ENCODE measurements at regions not wholly inside any gene's neighbourhood (a gene's known extent, or its start where the extent isn't known, plus 50 kb on each side); places are given as distances from the start of the nearest gene placed in this dataset.
"Not testable (repeated sequence)": the region's sequence is repeated elsewhere in the genome, so short reads cannot be mapped to it uniquely, and the experiment has no call there.

- no peak for DNase-seq
These were observed 243.6 kb downstream of the TFAP2B start for GRCh38 chr6:51062166-51062722.

GRCh38 chr6:51077821-51078518 is 259.3 kb downstream of the TFAP2B start:
- DNase-seq, result no peak

GRCh38 chr6:51090343-51090742 is 271.7 kb downstream of the TFAP2B start:
- no peak for DNase-seq

- DNase-seq, result no peak
These were observed 275.2 kb downstream of the TFAP2B start for GRCh38 chr6:51093871-51094270.

GRCh38 chr6:51094271-51094670 is 275.6 kb downstream of the TFAP2B start:
- DNase-seq, result no peak

GRCh38 chr6:51098246-51098645 is 279.6 kb downstream of the TFAP2B start:
- DNase-seq, result no peak

- DNase-seq, result no peak
These were observed 280.1 kb downstream of the TFAP2B start for GRCh38 chr6:51098791-51099190.

DNA sequence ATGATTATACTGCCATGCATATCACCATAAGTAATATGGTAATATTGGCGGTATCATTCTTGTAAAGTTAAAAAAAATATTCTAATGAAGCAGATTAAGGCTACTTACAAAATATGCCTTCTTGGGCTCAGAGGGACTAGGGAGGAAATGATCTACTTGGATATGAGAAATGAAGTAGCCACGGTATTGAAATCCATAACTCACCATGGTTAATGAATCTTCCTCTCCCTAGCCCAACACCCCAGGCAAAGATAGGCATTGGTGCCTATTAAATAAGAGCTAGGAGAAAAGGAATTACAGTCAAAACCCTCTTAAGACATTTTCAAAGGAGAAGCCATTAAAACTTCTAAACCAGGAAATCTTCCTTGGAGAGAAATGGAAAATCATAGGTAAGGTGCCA is 280.5 kb downstream of the TFAP2B start:
- no peak for DNase-seq

GRCh38 chr6:51105357-51105756 is 286.7 kb downstream of the TFAP2B start:
- no peak for DNase-seq

DNA sequence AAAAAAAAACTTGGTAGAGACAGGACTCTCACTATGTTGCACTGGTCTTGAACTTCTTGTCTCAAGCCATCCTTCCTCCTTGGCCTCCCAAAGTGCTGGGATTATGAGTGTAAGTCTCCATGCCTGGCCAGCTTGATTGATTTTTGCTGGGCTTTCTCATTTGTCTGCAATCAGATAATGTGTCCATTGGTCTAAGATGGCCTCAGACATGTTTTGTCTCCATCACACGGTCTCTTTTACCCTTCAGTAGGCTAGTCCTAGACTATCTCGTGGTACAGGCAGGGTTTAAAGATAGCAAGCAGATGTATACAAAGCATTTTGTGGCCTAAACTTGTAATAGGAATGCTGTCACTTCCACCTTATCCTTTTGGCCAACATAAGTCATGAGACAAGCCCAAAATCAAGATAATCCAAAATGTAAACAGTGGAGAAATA is 289.1 kb downstream of the TFAP2B start:
- no peak for DNase-seq

GRCh38 chr6:51108563-51109234 is 290.0 kb downstream of the TFAP2B start:
- no peak for DNase-seq

DNA sequence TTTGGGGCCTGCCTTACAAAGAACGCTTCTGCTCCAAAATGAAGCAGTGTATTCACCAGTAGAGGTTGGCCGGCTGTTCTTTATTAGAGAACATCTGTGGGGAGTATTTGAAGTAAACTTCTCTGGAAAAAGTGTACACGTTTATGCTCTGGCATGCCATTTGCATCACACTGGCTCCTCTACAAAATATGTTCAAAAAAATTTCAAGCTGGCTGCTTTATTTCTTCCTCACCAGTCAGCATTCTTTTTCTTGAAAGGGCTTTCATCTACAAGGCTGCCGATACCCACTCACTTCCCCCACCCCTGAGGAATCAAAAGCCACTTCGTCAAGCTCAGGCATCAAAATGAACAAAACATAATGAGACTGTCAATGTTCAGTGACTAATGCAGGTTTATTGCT is 294.1 kb downstream of the TFAP2B start:
- no peak for DNase-seq

GRCh38 chr6:51116723-51117122 is 298.1 kb downstream of the TFAP2B start:
- no peak for DNase-seq

GRCh38 chr6:51118792-51119191 is 300.1 kb downstream of the TFAP2B start:
- no peak for DNase-seq

DNA sequence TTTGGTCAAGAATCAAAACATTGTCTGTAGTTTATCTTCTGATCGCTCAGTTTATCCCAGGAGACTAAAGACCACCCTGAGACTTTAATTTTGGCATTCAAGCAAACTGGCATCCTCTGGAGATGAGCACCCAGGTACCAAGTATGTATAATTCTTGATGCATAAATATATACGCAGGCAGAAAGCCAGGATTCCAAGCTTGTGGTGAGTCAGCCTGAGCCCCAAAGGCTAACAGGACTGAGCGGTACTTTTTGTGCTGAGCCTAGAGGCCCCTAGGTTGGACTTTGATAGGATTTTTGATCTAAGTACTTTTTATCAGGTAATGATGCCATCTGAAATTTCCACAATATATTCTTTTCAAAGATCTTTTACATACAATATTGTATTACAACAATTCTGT is 301.3 kb downstream of the TFAP2B start:
- no peak for DNase-seq

DNA sequence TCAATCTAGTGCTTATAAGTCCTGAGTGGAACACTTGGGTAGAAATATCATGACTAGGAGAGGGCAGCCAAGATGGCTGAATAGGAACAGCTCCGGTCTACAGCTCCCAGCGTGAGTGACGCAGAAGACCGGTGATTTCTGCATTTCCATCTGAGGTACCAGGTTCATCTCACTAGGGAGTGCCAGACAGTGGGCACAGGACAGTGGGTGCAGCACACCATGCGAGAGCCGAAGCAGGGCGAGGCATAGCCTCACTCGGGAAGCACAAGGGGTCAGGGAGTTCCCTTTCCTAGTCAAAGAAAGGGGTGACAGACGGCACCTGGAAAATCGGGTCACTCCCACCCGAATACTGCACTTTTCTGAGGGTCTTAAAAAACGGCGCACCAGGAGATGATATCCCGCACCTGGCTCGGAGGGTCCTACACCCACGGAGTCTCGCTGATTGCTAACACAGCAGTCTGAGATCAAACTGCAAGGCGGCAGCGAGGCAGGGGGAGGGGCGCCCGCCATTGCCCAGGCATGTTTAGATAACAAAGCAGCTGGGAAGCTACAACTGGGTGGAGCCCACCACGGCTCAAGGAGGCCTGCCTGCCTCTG is 302.8 kb downstream of the TFAP2B start:
- DNase-seq, result not testable (repeated sequence)

GRCh38 chr6:51129043-51129442 is 310.4 kb downstream of the TFAP2B start:
- no peak for DNase-seq

DNA sequence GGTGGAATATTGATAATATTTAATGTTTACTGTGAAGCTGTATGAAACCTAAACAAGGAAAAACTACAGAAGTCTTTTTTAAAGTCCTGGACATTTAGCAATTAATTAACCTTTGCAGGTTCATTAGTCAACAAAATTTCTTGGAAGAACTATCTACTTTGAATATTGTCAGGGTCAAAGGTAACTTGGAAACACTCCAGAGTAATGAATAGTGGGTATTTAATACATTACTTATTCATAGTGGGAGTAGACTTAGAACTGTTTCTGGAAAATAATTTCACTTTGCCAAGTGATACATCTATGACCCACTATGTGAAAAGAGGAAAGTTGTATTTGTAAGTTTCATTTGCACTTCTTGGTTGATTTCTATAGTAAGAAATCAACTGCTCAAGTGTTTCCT is 319.1 kb downstream of the TFAP2B start:
- DNase-seq, result no peak

DNA sequence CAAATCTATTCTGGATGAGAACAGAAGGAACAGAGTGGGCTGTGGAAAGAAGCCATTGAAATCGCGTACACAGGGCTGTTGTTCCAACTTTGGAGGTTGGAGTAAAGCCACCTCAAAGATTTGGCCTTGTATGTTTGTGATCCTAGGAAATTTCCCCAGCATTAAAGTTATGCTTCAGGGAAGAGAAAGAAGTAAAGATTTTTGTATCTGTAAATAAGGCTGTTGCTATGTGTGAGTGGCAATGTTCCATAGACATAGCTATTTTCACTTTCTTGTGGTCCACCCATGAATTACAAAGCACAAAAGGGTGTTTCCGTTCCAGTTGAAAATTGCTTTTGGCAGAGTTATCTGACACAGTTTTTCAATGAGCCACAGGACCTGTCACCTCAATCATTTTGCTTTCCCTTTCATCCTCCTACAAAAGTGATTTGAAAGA is 321.3 kb downstream of the TFAP2B start:
- DNase-seq, result no peak

DNA sequence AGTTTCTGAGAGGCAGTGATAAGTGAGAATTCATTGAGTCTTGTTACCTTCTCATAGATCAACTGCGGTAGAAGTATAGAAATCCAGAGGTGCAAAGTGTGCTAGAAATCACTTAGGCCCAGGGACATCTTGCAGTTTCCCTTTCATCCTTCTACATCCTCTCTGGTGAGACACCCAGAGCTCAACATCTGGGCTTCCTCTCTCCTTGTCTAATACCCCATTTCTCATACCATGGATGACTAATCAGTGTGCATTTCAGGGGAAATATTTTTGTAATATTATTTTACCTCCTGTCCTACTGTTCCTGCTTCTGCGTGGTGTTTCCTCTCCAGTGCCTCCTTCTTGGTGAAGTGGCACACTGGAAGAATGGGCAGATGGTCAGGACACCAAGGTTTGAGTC is 322.4 kb downstream of the TFAP2B start:
- no peak for DNase-seq

GRCh38 chr6:51147756-51148155 is 329.1 kb downstream of the TFAP2B start:
- DNase-seq, result no peak

DNA sequence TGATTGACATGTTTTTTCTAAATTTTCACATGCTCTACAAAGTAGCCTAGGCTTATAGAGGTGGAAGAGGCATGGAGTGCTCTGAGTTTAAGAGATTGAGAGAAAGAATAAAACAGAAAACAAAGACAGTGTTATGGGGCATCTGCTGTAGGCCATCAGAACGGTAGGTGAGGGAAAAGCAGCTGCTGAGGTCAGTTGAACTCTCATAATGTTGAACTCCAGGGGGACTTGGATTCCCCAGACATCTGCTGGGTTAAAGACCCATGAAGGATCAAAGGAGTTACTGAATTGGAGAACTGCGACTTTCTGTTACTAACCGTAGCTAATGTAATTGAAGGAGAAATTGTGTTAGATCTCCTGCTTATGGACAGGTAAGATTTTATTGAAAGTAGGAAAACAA is 333.9 kb downstream of the TFAP2B start:
- DNase-seq, result no peak

DNA sequence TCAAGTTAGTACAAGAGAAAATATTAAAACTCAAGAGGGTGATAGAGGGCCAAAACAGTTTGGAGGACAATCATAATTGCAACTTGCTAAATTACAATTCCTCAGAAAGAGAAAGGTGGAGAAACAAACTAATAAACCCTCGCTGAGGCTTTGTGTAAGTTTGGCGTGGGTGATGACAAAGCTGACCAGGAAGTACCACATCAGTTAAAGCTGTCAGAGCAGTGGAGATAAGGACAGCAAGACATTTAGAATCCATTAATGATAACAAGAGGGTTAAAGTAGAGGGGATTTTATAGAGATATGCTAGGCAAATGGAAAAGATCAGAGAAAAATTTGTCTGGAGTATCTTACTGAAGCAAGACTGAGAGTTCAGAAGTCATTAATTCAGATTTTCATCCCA is 334.4 kb downstream of the TFAP2B start:
- no peak for DNase-seq

GRCh38 chr6:51154925-51155324 is 336.3 kb downstream of the TFAP2B start:
- not testable (repeated sequence) for DNase-seq

Measured in NCI-H446 (cell line).